ENCODE measurements at regions not wholly inside any gene's neighbourhood (a gene's known extent, or its start where the extent isn't known, plus 50 kb on each side); places are given as distances from the start of the nearest gene placed in this dataset.

- ChIA-PET POLR2A (ENCODE audit: unreplicated experiment) (no interaction called here), CTCF (interaction anchor here (0.7 kb wide), 1 partner anchor 1587 kb away, joined by 3 read pairs; no protein-coding TSS in a partner anchor)
- no peaks in the 10 kb centered on the region for H4K20me1 ChIP-seq (ENCODE audit: insufficient read depth, low read length)
- no peak for DNase-seq
- no peak overlapping the region for H3K56ac ChIP-seq (ENCODE audit: extremely low read depth, insufficient read depth, low read length)
- H3K14ac ChIP-seq (replicated peaks; ENCODE audit: low read depth, low read length): no peak overlapping the region
- no peak overlapping the region for H4K5ac ChIP-seq (ENCODE audit: low read depth, low read length)
- no peak for ATAC-seq (ENCODE audit: low read depth)
- BruUV-seq (replicated peaks): no TSS peak
- no peaks in the 10 kb centered on the region for H3K79me1 ChIP-seq (ENCODE audit: low read depth in 1 of 2, low read length in 2 of 2)
- H3K27me3 ChIP-seq (ENCODE audit: control insufficient read depth, insufficient read depth, low read length): no peaks in the 10 kb centered on the region
- H3K23ac ChIP-seq (ENCODE audit: low read depth, low read length): no peak overlapping the region
- H2AFZ ChIP-seq (replicated peaks; ENCODE audit: low read length, poor library complexity): no peak overlapping the region
- H3K9ac ChIP-seq (ENCODE audit: low read depth, low read length): no peak overlapping the region
- H2AK9ac ChIP-seq (replicated peaks; ENCODE audit: low read depth, low read length, poor library complexity): no peak overlapping the region
- no peak overlapping the region for H4K8ac ChIP-seq (ENCODE audit: low read depth in 2 of 2, low read length in 2 of 2)
- no peak overlapping the region for H2AK5ac ChIP-seq (ENCODE audit: low read depth, low read length)
- no peak overlapping the region for H2BK15ac ChIP-seq (ENCODE audit: low read depth, low read length)
- H3K4ac ChIP-seq (ENCODE audit: low read depth, low read length): no peak overlapping the region
- dilution Hi-C loops (cut with HindIII; ENCODE audit: low sequenced_read_pairs, unreplicated experiment) (no loop called here), in situ Hi-C loops (cut with MboI; ENCODE audit: low sequenced_read_pairs) (no loop called here), intact Hi-C loops (cut with micrococcal nuclease) (no loop called here)
- peaks cover 8% of the 10 kb centered on the region for H3K9me3 ChIP-seq (ENCODE audit: control insufficient read depth, insufficient read depth, low read length)
- no peak overlapping the region for H4K91ac ChIP-seq (ENCODE audit: insufficient read depth, low read depth, low read length)
- H3K18ac ChIP-seq (ENCODE audit: low read depth, low read length): no peak overlapping the region
- no peak for TF ChIP-seq RCOR1 (IDR thresholded peaks at IDR 0.05; ENCODE audit: insufficient replicate concordance, low read length)
- no peak for TF ChIP-seq CEBPB (IDR thresholded peaks at IDR 0.05; ENCODE audit: low read depth, low read length)
- no peak for TF ChIP-seq MAFK (IDR thresholded peaks at IDR 0.05; ENCODE audit: low read depth, low read length)
- TF ChIP-seq USF2 (IDR thresholded peaks at IDR 0.05; ENCODE audit: low read depth, low read length): no peak
- no peak for TF ChIP-seq RAD21 (IDR thresholded peaks at IDR 0.05; ENCODE audit: low read length)
- TF ChIP-seq CHD1 (IDR thresholded peaks at IDR 0.05; ENCODE audit: low read depth, low read length): no peak
- TF ChIP-seq NFE2L2 (IDR thresholded peaks at IDR 0.05; ENCODE audit: low read depth, low read length): no peak
- TF ChIP-seq SMC3 (IDR thresholded peaks at IDR 0.05; ENCODE audit: low read depth, low read length): no peak
- TF ChIP-seq ELK1 (IDR thresholded peaks at IDR 0.05; ENCODE audit: borderline replicate concordance, low read depth, low read length): no peak
- no peaks in the 10 kb centered on the region for H3K4me1 ChIP-seq (ENCODE audit: control insufficient read depth, insufficient read depth, low read length)
- no peaks in the 10 kb centered on the region for H3K9me1 ChIP-seq (ENCODE audit: insufficient read depth, low read length)
- H2BK5ac ChIP-seq (ENCODE audit: low read depth, low read length, poor library complexity, severe bottlenecking): no peak overlapping the region
- no peak overlapping the region for H3K4me2 ChIP-seq (ENCODE audit: low read depth, low read length)
- no peak overlapping the region for H3K4me3 ChIP-seq (ENCODE audit: insufficient read depth, low read depth, low read length)
- no peak overlapping the region for H3K27ac ChIP-seq (ENCODE audit: insufficient read depth, low read length)
- H3K36me3 ChIP-seq (ENCODE audit: control insufficient read depth, insufficient read depth, low read length): no peaks in the 10 kb centered on the region
- H2BK20ac ChIP-seq (ENCODE audit: low read depth, low read length): no peak overlapping the region
- H2BK120ac ChIP-seq (ENCODE audit: low read depth, low read length): no peak overlapping the region
Measured at GRCh38 chr1:239601108-239601507, 214.7 kb downstream of the CHRM3 start.

Measured in IMR-90 (cell line).